Loucy (cell line): ENCODE measurements at regions not wholly inside any gene's neighbourhood (a gene's known extent, or its start where the extent isn't known, plus 50 kb on each side); places are given as distances from the start of the nearest gene placed in this dataset.

Experiments used
- EZH2phosphoT487 ChIP-seq: fragments of 200-600 bp; IDR thresholded peaks from 2 replicates; pipeline ENCODE4 v1.6.1; 2018; ENCODE audit warnings: antibody characterized with exemption, mild to moderate bottlenecking, moderate library complexity, borderline replicate concordance
- TF ChIP-seq, protein P1 (sequence below): fragments of 200-600 bp; sonication (generic); conservative IDR thresholded peaks from 2 replicates; pipeline ENCODE4 v1.5.1; 2014; ENCODE audit warnings: mild to moderate bottlenecking, antibody characterized with exemption, low read length

DNA sequence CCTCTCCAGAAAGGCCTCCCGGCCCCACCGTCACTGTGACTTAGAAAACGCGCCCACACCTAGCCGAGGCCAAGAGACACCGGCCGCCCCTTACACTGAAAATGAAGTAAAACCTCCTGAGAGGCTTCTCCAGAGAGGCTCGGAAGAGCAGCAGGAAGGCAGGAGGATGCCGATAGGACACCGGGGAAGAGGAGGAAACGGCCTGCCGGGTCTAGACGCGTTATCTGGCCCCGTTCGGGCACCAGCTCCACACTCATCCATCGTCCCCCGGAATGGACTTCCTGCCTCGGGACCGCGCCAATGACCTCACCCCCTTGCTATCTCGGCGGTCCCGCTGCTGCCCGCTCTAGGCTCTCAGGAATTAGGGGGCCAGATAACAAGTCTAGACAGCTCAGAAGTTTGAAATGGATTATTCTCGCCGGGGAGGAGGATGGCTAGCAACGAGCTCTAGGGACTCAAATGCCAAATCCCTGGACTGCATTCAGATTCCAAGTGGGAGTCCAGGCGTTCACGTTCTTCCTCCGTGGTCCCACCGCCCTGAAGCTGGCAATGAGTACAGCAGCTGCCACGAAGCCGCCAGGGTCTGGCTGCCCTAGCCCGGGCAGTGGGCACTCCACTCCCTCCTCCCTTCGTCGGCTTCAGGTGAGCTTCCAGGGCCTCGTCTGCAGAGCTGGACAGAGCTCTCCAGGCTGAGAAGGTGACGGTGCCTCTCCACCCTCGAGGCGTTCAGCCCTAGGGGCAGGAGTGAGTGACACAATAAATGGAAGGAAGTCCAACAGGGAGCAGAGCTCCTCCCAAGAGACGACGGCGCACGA, 350.9 kb downstream of the FOXL1 start:
- TF ChIP-seq, protein P1, sequence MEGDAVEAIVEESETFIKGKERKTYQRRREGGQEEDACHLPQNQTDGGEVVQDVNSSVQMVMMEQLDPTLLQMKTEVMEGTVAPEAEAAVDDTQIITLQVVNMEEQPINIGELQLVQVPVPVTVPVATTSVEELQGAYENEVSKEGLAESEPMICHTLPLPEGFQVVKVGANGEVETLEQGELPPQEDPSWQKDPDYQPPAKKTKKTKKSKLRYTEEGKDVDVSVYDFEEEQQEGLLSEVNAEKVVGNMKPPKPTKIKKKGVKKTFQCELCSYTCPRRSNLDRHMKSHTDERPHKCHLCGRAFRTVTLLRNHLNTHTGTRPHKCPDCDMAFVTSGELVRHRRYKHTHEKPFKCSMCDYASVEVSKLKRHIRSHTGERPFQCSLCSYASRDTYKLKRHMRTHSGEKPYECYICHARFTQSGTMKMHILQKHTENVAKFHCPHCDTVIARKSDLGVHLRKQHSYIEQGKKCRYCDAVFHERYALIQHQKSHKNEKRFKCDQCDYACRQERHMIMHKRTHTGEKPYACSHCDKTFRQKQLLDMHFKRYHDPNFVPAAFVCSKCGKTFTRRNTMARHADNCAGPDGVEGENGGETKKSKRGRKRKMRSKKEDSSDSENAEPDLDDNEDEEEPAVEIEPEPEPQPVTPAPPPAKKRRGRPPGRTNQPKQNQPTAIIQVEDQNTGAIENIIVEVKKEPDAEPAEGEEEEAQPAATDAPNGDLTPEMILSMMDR = no peak
- no peak for TF ChIP-seq EZH2phosphoT487
